ENCODE measurements at regions not wholly inside any gene's neighbourhood (a gene's known extent, or its start where the extent isn't known, plus 50 kb on each side); places are given as distances from the start of the nearest gene placed in this dataset.

DNA sequence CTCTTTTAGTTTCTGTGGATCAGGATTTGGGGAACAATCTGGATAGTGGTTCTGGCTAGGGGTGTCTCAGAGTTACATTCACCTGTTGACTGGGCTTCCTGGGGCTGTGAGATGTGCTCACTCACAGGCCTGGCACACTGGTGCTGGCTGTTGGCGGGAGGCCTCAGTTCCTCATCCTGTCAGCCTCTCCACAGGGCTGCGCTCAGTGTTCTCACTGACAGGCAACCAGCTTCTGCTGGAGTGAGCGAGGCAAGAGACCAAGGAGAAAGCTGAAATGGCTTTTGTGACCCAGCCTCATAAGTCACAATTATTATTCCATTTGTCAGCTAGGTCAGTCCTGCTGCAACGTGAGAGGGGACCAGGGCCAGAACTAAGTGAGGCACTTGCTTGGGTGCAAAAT is 180.6 kb upstream of the GLI2 start:
- H3K4me1 ChIP-seq (ENCODE audit: insufficient read depth): peaks cover 11% of the 10 kb centered on the region
- H3K27me3 ChIP-seq: no peaks in the 10 kb centered on the region
- H3K36me3 ChIP-seq: no peaks in the 10 kb centered on the region
- no peak overlapping the region for H3K27ac ChIP-seq
- H3K4me3 ChIP-seq: no peak overlapping the region
- DNase-seq: no peak
- intact Hi-C loops (cut with DNase I): loop anchor here in 2 of 4 donors (10.0 kb wide), 2 partner anchors 120 to 210 kb away; partner anchors contain the start of gene INHBB (in 1 of the 2)
- no peaks in the 10 kb centered on the region for H3K9me3 ChIP-seq
- WGBS, 3 donors: 81 to 86% (median 83%) methylated on average over 4 of the region's 4 CpGs
- TF ChIP-seq, protein P1, sequence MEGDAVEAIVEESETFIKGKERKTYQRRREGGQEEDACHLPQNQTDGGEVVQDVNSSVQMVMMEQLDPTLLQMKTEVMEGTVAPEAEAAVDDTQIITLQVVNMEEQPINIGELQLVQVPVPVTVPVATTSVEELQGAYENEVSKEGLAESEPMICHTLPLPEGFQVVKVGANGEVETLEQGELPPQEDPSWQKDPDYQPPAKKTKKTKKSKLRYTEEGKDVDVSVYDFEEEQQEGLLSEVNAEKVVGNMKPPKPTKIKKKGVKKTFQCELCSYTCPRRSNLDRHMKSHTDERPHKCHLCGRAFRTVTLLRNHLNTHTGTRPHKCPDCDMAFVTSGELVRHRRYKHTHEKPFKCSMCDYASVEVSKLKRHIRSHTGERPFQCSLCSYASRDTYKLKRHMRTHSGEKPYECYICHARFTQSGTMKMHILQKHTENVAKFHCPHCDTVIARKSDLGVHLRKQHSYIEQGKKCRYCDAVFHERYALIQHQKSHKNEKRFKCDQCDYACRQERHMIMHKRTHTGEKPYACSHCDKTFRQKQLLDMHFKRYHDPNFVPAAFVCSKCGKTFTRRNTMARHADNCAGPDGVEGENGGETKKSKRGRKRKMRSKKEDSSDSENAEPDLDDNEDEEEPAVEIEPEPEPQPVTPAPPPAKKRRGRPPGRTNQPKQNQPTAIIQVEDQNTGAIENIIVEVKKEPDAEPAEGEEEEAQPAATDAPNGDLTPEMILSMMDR (IDR thresholded peaks at IDR 0.05): no peak
- TF ChIP-seq EP300 (IDR thresholded peaks at IDR 0.05): no peak
- no peak for TF ChIP-seq POLR2A (IDR thresholded peaks at IDR 0.05)

DNA sequence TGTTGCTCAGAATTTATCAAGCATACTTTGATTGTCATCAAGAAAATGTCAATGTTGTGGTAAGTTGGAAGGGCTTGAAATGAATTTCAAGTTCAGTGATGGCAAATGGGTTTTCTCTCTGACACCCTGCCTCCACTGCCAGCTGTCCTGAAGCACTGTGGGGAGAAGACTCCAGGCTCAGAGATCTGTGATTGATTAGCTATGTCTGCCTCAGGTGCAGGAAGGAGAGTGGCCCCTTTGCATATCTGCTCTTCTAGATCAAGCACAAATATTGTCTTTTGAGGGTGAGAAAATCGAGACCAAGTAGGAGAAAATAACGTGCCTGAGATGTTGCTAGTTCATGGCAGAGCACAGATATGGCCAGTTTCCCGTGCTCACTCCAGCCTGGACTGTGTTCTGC is 178.8 kb upstream of the GLI2 start:
- TF ChIP-seq POLR2A (IDR thresholded peaks at IDR 0.05) (no peak), EP300 (IDR thresholded peaks at IDR 0.05) (no peak)
- TF ChIP-seq, protein P1 (IDR thresholded peaks at IDR 0.05): no peak
- no peak for DNase-seq
- Histone ChIP-seq H3K4me1 (ENCODE audit: insufficient read depth) (peaks cover 6% of the 10 kb centered on the region), H3K4me3 (no peak overlapping the region), H3K36me3 (no peaks in the 10 kb centered on the region), H3K9me3 (no peaks in the 10 kb centered on the region), H3K27me3 (no peaks in the 10 kb centered on the region), H3K27ac (no peak overlapping the region)
- intact Hi-C loops (cut with DNase I): loop anchor here in 2 of 4 donors (10.0 kb wide), 2 partner anchors 118 to 212 kb away; partner anchors contain the start of gene INHBB (in 1 of the 2)
- WGBS, 3 donors: 54 to 73% (median 56%) methylated on average over 3 of the region's 3 CpGs

DNA sequence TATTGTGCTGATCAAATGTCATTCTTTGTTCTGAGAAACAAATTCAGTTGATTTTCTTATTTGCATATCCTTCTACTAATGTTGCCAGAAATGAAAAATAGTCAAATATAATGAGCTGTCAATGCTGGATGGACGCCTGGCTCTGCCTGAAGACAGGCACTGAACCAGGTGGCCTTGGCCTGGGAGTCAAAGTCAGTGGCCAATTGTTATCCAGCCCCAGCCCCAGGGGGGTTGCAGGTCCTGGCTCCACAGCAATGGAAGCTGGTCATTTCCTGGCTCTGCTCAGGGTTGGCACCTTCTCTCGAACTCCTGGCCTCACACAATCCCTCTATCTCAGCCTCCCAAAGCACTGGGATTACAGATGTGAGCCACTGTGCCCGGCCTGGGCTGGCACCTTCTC is 176.8 kb upstream of the GLI2 start:
- H3K9me3 ChIP-seq: no peaks in the 10 kb centered on the region
- DNase-seq: no peak
- 83 to 90% (median 89%) methylated on average over 3 of the region's 3 CpGs for WGBS, 3 donors
- H3K27ac ChIP-seq: no peak overlapping the region
- H3K4me3 ChIP-seq: no peak overlapping the region
- no peaks in the 10 kb centered on the region for H3K36me3 ChIP-seq
- intact Hi-C loops (cut with DNase I): loop anchor here in 2 of 4 donors (10.0 kb wide), 2 partner anchors 116 to 214 kb away; partner anchors contain the start of gene INHBB (in 1 of the 2)
- TF ChIP-seq, protein P1 (IDR thresholded peaks at IDR 0.05): no peak
- no peak for TF ChIP-seq POLR2A (IDR thresholded peaks at IDR 0.05)
- H3K4me1 ChIP-seq (ENCODE audit: insufficient read depth): no peaks in the 10 kb centered on the region
- no peaks in the 10 kb centered on the region for H3K27me3 ChIP-seq

DNA sequence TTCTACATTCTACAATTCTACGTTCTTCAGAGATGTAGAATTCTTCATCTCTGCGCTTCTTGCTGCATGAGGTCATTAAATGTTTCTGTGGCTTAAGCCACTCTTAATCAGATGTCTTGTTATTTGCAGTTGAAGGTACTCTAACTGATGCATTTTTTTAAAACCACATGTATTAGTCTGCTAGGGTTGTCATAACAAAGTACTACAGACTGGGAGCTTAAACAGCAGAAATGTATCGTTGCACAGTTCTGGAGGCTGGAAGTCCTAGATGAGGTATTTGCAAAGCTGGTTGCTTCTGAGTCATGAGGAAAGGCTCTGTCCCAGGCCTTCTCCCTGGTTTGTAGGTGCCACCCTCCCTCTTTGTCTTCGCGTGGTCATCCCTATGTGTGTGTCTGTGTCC is 176.3 kb upstream of the GLI2 start:
- Histone ChIP-seq H3K4me1 (ENCODE audit: insufficient read depth) (no peaks in the 10 kb centered on the region), H3K9me3 (no peaks in the 10 kb centered on the region), H3K27ac (no peak overlapping the region), H3K36me3 (no peaks in the 10 kb centered on the region), H3K27me3 (no peaks in the 10 kb centered on the region), H3K4me3 (no peak overlapping the region)
- DNase-seq: no peak
- intact Hi-C loops (cut with DNase I): loop anchor here in 2 of 4 donors (10.0 kb wide), 2 partner anchors 115 to 215 kb away; partner anchors contain the start of gene INHBB (in 1 of the 2)
- no peak for TF ChIP-seq POLR2A (IDR thresholded peaks at IDR 0.05)
- TF ChIP-seq, protein P1 (IDR thresholded peaks at IDR 0.05): no peak
- no peak for TF ChIP-seq EP300 (IDR thresholded peaks at IDR 0.05)
- WGBS, 3 donors: 83 to 88% (median 87%) methylated on average over 5 of the region's 5 CpGs
